DND-41 (cell line): ENCODE measurements at regions not wholly inside any gene's neighbourhood (a gene's known extent, or its start where the extent isn't known, plus 50 kb on each side); places are given as distances from the start of the nearest gene placed in this dataset.

Source experiments
- ATAC-seq: fragments of 200-7000 bp; cut with Tn5 transposase; 3 replicates; pipeline ENCODE4 v1.9.1; 2021; ENCODE audit warnings: low read depth; ENCODE audit not compliant: insufficient read depth
- DNase-seq: peaks from one replicate; pipeline ENCODE4 v3.0.0-alpha.2; 2020
- H2AFZ ChIP-seq: 2 replicates; pipeline ENCODE4 v1.6.0; 2012; ENCODE audit warnings: low read depth, low read length
- H3K27ac ChIP-seq: 2 replicates; pipeline ENCODE4 v1.5.1; 2012; ENCODE audit warnings: low read length, inconsistent platforms
- H3K27me3 ChIP-seq: fragments of 200-600 bp; sonication (generic); 2 replicates; pipeline ENCODE4 v1.6.0; 2012; ENCODE audit warnings: low read length, mild to moderate bottlenecking, inconsistent platforms; ENCODE audit not compliant: insufficient read depth, poor library complexity
- H3K36me3 ChIP-seq: 2 replicates; pipeline ENCODE4 v1.5.1; 2012; ENCODE audit warnings: low read length, inconsistent platforms; ENCODE audit not compliant: insufficient read depth
- H3K4me1 ChIP-seq: 2 replicates; pipeline ENCODE4 v1.5.1; 2012; ENCODE audit warnings: mild to moderate bottlenecking, low read length; ENCODE audit not compliant: insufficient read depth
- H3K4me2 ChIP-seq: 2 replicates; pipeline ENCODE4 v1.6.0; 2012; ENCODE audit warnings: mild to moderate bottlenecking, moderate library complexity, low read length, inconsistent platforms; ENCODE audit not compliant: insufficient read depth
- H3K4me3 ChIP-seq, 2 experiments: fragments of 200-600 bp in 1 of 2; shearing (Covaris generic) in 1 of 2; 2 replicates each; pipeline ENCODE4 v1.5.1; 2012 to 2016; ENCODE audit warnings: inconsistent platforms in 2 of 2, low read length in 2 of 2, mild to moderate bottlenecking in 2 of 2, low read depth in 1 of 2, moderate library complexity in 1 of 2
- H3K79me2 ChIP-seq: 2 replicates; pipeline ENCODE4 v1.6.0; 2012; ENCODE audit warnings: low read length, inconsistent platforms; ENCODE audit not compliant: insufficient read depth
- H3K9ac ChIP-seq: 2 replicates; pipeline ENCODE4 v1.6.0; 2012; ENCODE audit warnings: low read depth, mild to moderate bottlenecking, inconsistent platforms, low read length, moderate library complexity
- H3K9me3 ChIP-seq: 2 replicates; pipeline ENCODE4 v1.5.1; 2012; ENCODE audit warnings: low read length, moderate library complexity, mild to moderate bottlenecking, inconsistent platforms; ENCODE audit not compliant: insufficient read depth, severe bottlenecking
- H4K20me1 ChIP-seq: 2 replicates; pipeline ENCODE4 v1.6.0; 2012; ENCODE audit warnings: low read length; ENCODE audit not compliant: insufficient read depth
- CTCF ChIP-seq: IDR thresholded peaks from 2 replicates; pipeline ENCODE4 v1.5.1; 2012; ENCODE audit warnings: borderline replicate concordance, low read length, moderate library complexity, mild to moderate bottlenecking; ENCODE audit not compliant: poor library complexity, severe bottlenecking; ENCODE audit errors: extremely low read depth
- EZH2 ChIP-seq: IDR thresholded peaks from 3 replicates; pipeline ENCODE4 v1.6.1; 2012; ENCODE audit warnings: borderline replicate concordance, low read depth, mild to moderate bottlenecking, moderate library complexity, low read length, inconsistent platforms; ENCODE audit not compliant: severe bottlenecking

GRCh38 chr6:126156973-126157372 lies 170.6 kb downstream of the TRMT11 start:
- H3K9me3 ChIP-seq, result no peaks in the 10 kb centered on the region
- no peak for ATAC-seq
- no peaks in the 10 kb centered on the region for H3K4me1 ChIP-seq
- H2AFZ ChIP-seq, result no peak overlapping the region
- H3K9ac ChIP-seq, result no peak overlapping the region
- no peak overlapping the region for H3K4me2 ChIP-seq
- no peaks in the 10 kb centered on the region for H3K36me3 ChIP-seq
- H3K4me3 ChIP-seq, result no peak overlapping the region
- no peaks in the 10 kb centered on the region for H3K27me3 ChIP-seq
- no peaks in the 10 kb centered on the region for H3K79me2 ChIP-seq
- TF ChIP-seq CTCF, result no peak
- TF ChIP-seq EZH2, result no peak
- DNase-seq, result no peak
- H4K20me1 ChIP-seq, result no peaks in the 10 kb centered on the region
- no peak overlapping the region for H3K27ac ChIP-seq

- Histone ChIP-seq H2AFZ (no peak overlapping the region), H3K36me3 (no peaks in the 10 kb centered on the region), H3K9ac (no peak overlapping the region), H3K9me3 (no peaks in the 10 kb centered on the region), H3K4me1 (no peaks in the 10 kb centered on the region), H4K20me1 (no peaks in the 10 kb centered on the region), H3K27ac (no peak overlapping the region), H3K79me2 (no peaks in the 10 kb centered on the region), H3K4me3 (no peak overlapping the region), H3K27me3 (no peaks in the 10 kb centered on the region), H3K4me2 (no peak overlapping the region)
- TF ChIP-seq EZH2 (no peak), CTCF (no peak)
- ATAC-seq (no peak), DNase-seq (no peak)
These were observed 172.2 kb upstream of the CENPW start for GRCh38 chr6:126167726-126168125.

GRCh38 chr6:126170433-126170832 lies 169.5 kb upstream of the CENPW start:
- H4K20me1 ChIP-seq, result no peaks in the 10 kb centered on the region
- no peaks in the 10 kb centered on the region for H3K79me2 ChIP-seq
- H3K27me3 ChIP-seq, result no peaks in the 10 kb centered on the region
- DNase-seq (no peak), ATAC-seq (no peak)
- no peaks in the 10 kb centered on the region for H3K36me3 ChIP-seq
- no peak overlapping the region for H3K27ac ChIP-seq
- H2AFZ ChIP-seq, result no peak overlapping the region
- H3K9me3 ChIP-seq, result no peaks in the 10 kb centered on the region
- H3K4me1 ChIP-seq, result no peaks in the 10 kb centered on the region
- TF ChIP-seq EZH2 (no peak), CTCF (no peak)
- no peak overlapping the region for H3K4me3 ChIP-seq
- H3K4me2 ChIP-seq, result no peak overlapping the region
- no peak overlapping the region for H3K9ac ChIP-seq

- no peaks in the 10 kb centered on the region for H4K20me1 ChIP-seq
- H3K4me3 ChIP-seq, result no peak overlapping the region
- ATAC-seq, result 0 out of 3 replicates have a peak, but pooled peaks have one; percentile 45
- no peaks in the 10 kb centered on the region for H3K4me1 ChIP-seq
- no peak overlapping the region for H2AFZ ChIP-seq
- DNase-seq, result peak; percentile 8
- no peaks in the 10 kb centered on the region for H3K79me2 ChIP-seq
- no peak overlapping the region for H3K27ac ChIP-seq
- no peak for TF ChIP-seq EZH2
- TF ChIP-seq CTCF, result peak; percentile 53
- no peaks in the 10 kb centered on the region for H3K27me3 ChIP-seq
- H3K9ac ChIP-seq, result no peak overlapping the region
- H3K4me2 ChIP-seq, result no peak overlapping the region
- no peaks in the 10 kb centered on the region for H3K36me3 ChIP-seq
- no peaks in the 10 kb centered on the region for H3K9me3 ChIP-seq
These were observed 168.9 kb upstream of the CENPW start for GRCh38 chr6:126170978-126171382.
